CD4-positive, CD25-positive, alpha-beta regulatory T cell (primary cell): ENCODE measurements at regions not wholly inside any gene's neighbourhood (a gene's known extent, or its start where the extent isn't known, plus 50 kb on each side); places are given as distances from the start of the nearest gene placed in this dataset.

ENCODE experiments used
- ATAC-seq, 2 donors: fragments of 150-1000 bp; cut with Tn5 transposase; one replicate each; pipeline ENCODE4 v1.10.0; 2021; ENCODE audit warnings: low read depth in 2 of 2, moderate number of reproducible peaks in 2 of 2, moderate library complexity in 1 of 2
- DNase-seq, 3 donors: peaks; one replicate each; pipeline versions ENCODE4 v3.0.0 to v3.0.0-alpha.2; 2012 to 2022; ENCODE audit warnings: mixed read lengths in 1 of 3
- H3K27ac ChIP-seq: one replicate; pipeline ENCODE4 v1.7.0; 2013; ENCODE audit warnings: mild to moderate bottlenecking, low read length; ENCODE audit not compliant: insufficient read depth, poor library complexity, severe bottlenecking
- H3K27me3 ChIP-seq: one replicate; pipeline ENCODE4 v1.7.0; 2013; ENCODE audit warnings: low read length; ENCODE audit not compliant: control insufficient read depth, insufficient read depth
- H3K36me3 ChIP-seq: one replicate; pipeline ENCODE4 v1.7.0; 2013; ENCODE audit warnings: mild to moderate bottlenecking, low read length, moderate library complexity; ENCODE audit not compliant: control insufficient read depth, insufficient read depth
- H3K4me1 ChIP-seq: 2 replicates; pipeline ENCODE4 v1.7.0; 2013; ENCODE audit warnings: mild to moderate bottlenecking, low read length; ENCODE audit not compliant: insufficient read depth, control insufficient read depth, poor library complexity, severe bottlenecking
- H3K4me3 ChIP-seq: one replicate; pipeline ENCODE4 v1.7.0; 2013; ENCODE audit warnings: low read depth, mild to moderate bottlenecking, low read length, moderate library complexity
- H3K9me3 ChIP-seq, 2 experiments: 1 replicate in 1 of 2; 2 replicates in 1 of 2; pipeline ENCODE4 v1.7.0; 2013; ENCODE audit warnings: low read length in 2 of 2, mild to moderate bottlenecking in 1 of 2, moderate library complexity in 1 of 2; ENCODE audit not compliant: control insufficient read depth in 2 of 2
- H3K27ac Mint-ChIP-seq, 3 donors: one replicate each; pipeline ENCODE4 v1.8.0; 2020 to 2022; ENCODE audit warnings: mild to moderate bottlenecking in 3 of 3, mixed read lengths in 3 of 3, moderate library complexity in 2 of 3
- H3K27me3 Mint-ChIP-seq: one replicate; pipeline ENCODE4 v1.8.0; 2022; ENCODE audit warnings: mild to moderate bottlenecking, mixed read lengths
- H3K36me3 Mint-ChIP-seq: one replicate; pipeline ENCODE4 v1.8.0; 2020; ENCODE audit warnings: mixed read lengths
- H3K4me1 Mint-ChIP-seq, 4 donors: one replicate each; pipeline ENCODE4 v1.8.0; 2020 to 2022; ENCODE audit warnings: mixed read lengths in 4 of 4, mild to moderate bottlenecking in 1 of 4
- H3K4me3 Mint-ChIP-seq, 4 donors: one replicate each; pipeline ENCODE4 v1.8.0; 2020 to 2022; ENCODE audit warnings: mild to moderate bottlenecking in 4 of 4, mixed read lengths in 4 of 4, moderate library complexity in 3 of 4
- H3K9me3 Mint-ChIP-seq, 7 donors: one replicate each; pipeline ENCODE4 v1.8.0; 2020 to 2022; ENCODE audit warnings: mixed read lengths in 7 of 7, mild to moderate bottlenecking in 3 of 7, moderate library complexity in 2 of 7

GRCh38 chrX:15914486-15914885 lies 59.9 kb upstream of the AP1S2 start:
- H3K27me3 Mint-ChIP-seq = no peaks in the 10 kb centered on the region
- H3K4me3 Mint-ChIP-seq = no peak overlapping the region
- no peaks in the 10 kb centered on the region for H3K36me3 Mint-ChIP-seq
- H3K27me3 ChIP-seq = no peaks in the 10 kb centered on the region
- ATAC-seq (no peak), DNase-seq (no peak)
- no peak overlapping the region for H3K4me3 ChIP-seq
- H3K27ac Mint-ChIP-seq = no peak overlapping the region
- H3K4me1 Mint-ChIP-seq = no peaks in the 10 kb centered on the region
- no peaks in the 10 kb centered on the region for H3K9me3 ChIP-seq
- H3K27ac ChIP-seq = no peak overlapping the region
- H3K9me3 Mint-ChIP-seq = no peaks in the 10 kb centered on the region
- no peaks in the 10 kb centered on the region for H3K4me1 ChIP-seq
- no peaks in the 10 kb centered on the region for H3K36me3 ChIP-seq

DNA sequence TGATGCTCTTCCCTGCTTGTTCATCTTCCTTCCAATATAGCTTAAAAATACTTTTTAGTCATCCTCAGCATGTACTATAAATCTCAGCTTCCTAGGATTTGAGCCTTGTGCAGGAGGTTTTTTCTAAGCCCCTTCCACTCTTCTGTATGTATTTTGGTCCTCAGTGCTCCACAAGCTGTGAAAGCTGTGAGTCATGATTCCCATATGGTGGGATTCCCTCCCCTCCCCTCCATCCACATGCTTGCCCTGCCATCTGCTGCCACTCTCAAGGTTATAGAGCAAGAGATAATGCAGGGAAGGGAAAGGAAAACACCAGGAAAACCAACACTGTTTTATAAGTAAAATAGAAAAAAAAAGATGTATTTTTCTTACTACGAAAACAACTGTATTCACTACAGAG lies 58.5 kb upstream of the AP1S2 start:
- Histone ChIP-seq H3K36me3 (no peaks in the 10 kb centered on the region), H3K4me3 (no peak overlapping the region), H3K4me1 (no peaks in the 10 kb centered on the region), H3K27me3 (no peaks in the 10 kb centered on the region), H3K27ac (no peak overlapping the region), H3K9me3 (no peaks in the 10 kb centered on the region)
- Mint-ChIP-seq H3K27ac (no peak overlapping the region), H3K4me1 (no peaks in the 10 kb centered on the region), H3K36me3 (no peaks in the 10 kb centered on the region), H3K27me3 (no peaks in the 10 kb centered on the region), H3K4me3 (no peak overlapping the region), H3K9me3 (no peaks in the 10 kb centered on the region)
- no peak for ATAC-seq
- DNase-seq = no peak

DNA sequence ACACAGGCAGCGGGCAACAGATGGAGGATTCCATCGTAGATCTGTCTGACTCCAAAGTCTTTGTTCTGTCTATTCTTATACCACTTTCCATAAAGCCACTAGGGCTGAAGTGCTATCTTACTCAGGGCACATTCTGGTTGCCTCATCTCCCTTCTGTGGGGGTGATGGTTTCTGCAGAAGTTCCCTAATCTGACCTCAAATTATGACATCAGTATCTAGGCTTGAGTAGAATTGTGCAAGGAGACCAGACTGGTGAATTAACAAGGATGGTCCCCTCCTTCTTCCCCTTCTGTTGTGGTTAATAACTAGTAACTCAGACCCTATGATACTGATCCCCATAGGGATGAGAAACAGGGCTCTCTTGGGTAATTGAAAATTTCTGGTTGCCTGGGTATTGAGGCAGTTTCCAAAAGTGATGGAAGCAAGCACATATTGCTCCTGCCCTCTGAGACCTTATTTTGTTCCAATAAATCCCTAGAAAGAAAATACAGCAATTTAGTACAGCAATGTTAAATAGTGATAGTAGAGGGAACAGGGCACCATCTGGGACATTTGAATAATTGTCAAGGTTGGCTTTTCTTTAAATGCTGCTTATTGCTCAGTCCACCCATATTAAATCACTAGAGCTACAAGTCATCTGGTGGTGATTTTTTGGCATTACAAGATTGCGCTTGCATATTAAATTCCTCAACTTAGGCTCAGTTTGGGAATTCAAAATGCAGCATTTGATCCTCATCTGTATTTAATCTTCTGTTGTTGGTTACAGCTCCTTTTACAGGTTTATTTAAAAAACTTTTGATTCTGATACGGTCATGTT lies 57.3 kb upstream of the AP1S2 start:
- no peaks in the 10 kb centered on the region for H3K9me3 ChIP-seq
- no peaks in the 10 kb centered on the region for H3K36me3 ChIP-seq
- no peaks in the 10 kb centered on the region for H3K36me3 Mint-ChIP-seq
- H3K4me1 Mint-ChIP-seq = no peaks in the 10 kb centered on the region
- no peaks in the 10 kb centered on the region for H3K27me3 ChIP-seq
- no peak overlapping the region for H3K4me3 ChIP-seq
- H3K27ac ChIP-seq = no peak overlapping the region
- H3K4me3 Mint-ChIP-seq = no peak overlapping the region
- H3K27me3 Mint-ChIP-seq = no peaks in the 10 kb centered on the region
- ATAC-seq (peak in 1 of 2 donors; percentile 20), DNase-seq (no peak)
- no peak overlapping the region for H3K27ac Mint-ChIP-seq
- H3K4me1 ChIP-seq = no peaks in the 10 kb centered on the region
- H3K9me3 Mint-ChIP-seq = no peaks in the 10 kb centered on the region

- no peak for ATAC-seq
- Mint-ChIP-seq H3K9me3 (no peaks in the 10 kb centered on the region), H3K27me3 (no peaks in the 10 kb centered on the region), H3K27ac (no peak overlapping the region), H3K36me3 (no peaks in the 10 kb centered on the region), H3K4me3 (no peak overlapping the region), H3K4me1 (no peaks in the 10 kb centered on the region)
- no peaks in the 10 kb centered on the region for H3K36me3 ChIP-seq
- no peaks in the 10 kb centered on the region for H3K4me1 ChIP-seq
- no peak overlapping the region for H3K27ac ChIP-seq
- H3K27me3 ChIP-seq = no peaks in the 10 kb centered on the region
- H3K4me3 ChIP-seq = no peak overlapping the region
- H3K9me3 ChIP-seq = no peaks in the 10 kb centered on the region
- no peak for DNase-seq
Observed at GRCh38 chrX:15909605-15910004, 55.0 kb upstream of the AP1S2 start.

GRCh38 chrX:15908603-15909290 lies 54.1 kb upstream of the AP1S2 start:
- no peak for ATAC-seq
- H3K27ac Mint-ChIP-seq = no peak overlapping the region
- Histone ChIP-seq H3K9me3 (no peaks in the 10 kb centered on the region), H3K27me3 (no peaks in the 10 kb centered on the region), H3K4me3 (no peak overlapping the region), H3K36me3 (no peaks in the 10 kb centered on the region), H3K27ac (no peak overlapping the region), H3K4me1 (no peaks in the 10 kb centered on the region)
- DNase-seq = no peak
- no peaks in the 10 kb centered on the region for H3K9me3 Mint-ChIP-seq
- no peaks in the 10 kb centered on the region for H3K27me3 Mint-ChIP-seq
- no peaks in the 10 kb centered on the region for H3K36me3 Mint-ChIP-seq
- no peaks in the 10 kb centered on the region for H3K4me1 Mint-ChIP-seq
- no peak overlapping the region for H3K4me3 Mint-ChIP-seq

DNA sequence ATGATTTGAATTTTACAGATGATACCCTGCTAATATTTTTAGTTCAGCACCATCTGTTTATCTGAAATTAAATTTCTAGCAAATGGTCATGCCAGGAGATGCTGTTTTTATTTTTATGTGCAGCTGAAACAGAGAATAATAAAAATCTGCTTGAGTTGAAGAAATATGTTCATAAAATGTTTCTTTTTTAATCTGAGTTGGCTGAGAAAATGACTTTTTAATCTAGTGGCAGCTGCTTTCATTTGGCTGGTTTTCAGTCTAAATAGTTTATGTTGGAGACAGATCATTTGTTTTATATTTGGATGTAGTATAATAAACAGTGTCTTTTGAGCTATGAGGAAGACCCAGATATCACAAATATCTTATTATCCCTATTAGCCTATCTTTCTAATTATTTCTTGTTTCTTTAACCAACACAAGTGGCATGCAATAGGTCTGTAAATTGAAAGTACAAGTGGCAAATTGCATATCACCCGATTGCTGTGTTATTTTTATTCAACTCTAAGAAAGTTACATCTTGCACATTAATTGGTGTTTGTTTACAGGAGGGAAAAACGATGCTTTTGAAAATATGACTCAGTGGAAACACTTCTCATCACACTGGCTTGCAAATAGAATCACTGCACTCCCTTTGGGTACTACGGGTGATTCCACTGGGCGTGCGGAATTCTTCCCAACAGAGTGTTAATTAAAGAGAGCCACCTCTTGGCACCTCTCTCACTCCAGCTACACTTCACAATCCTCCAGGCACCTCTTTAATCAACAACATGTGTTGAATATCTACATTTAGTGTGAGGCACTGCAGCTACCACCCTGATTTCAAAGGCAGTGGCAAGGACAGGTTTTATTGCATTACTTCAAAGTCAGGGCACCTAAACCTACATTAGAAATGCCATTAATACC lies 51.7 kb upstream of the AP1S2 start:
- DNase-seq = no peak
- Histone ChIP-seq H3K27ac (no peak overlapping the region), H3K27me3 (no peaks in the 10 kb centered on the region), H3K4me1 (no peaks in the 10 kb centered on the region), H3K4me3 (no peak overlapping the region), H3K36me3 (no peaks in the 10 kb centered on the region), H3K9me3 (no peaks in the 10 kb centered on the region)
- no peak for ATAC-seq
- H3K4me3 Mint-ChIP-seq = no peak overlapping the region
- H3K9me3 Mint-ChIP-seq = peaks cover 0 to 4% (median 0%) of the 10 kb centered on the region in 7 donors
- H3K27ac Mint-ChIP-seq = no peak overlapping the region
- H3K4me1 Mint-ChIP-seq = no peaks in the 10 kb centered on the region
- H3K36me3 Mint-ChIP-seq = no peaks in the 10 kb centered on the region
- no peaks in the 10 kb centered on the region for H3K27me3 Mint-ChIP-seq
